ENCODE measurements at regions not wholly inside any gene's neighbourhood (a gene's known extent, or its start where the extent isn't known, plus 50 kb on each side); places are given as distances from the start of the nearest gene placed in this dataset.

GRCh38 chr9:120187758-120188157 lies 392.2 kb downstream of the CDK5RAP2 start:
- Histone ChIP-seq H3K79me2 (ENCODE audit: insufficient read depth, low read length) (no peaks in the 10 kb centered on the region), H3K27ac (ENCODE audit: low read depth, low read length) (no peak overlapping the region), H3K4me1 (ENCODE audit: insufficient read depth, low read length) (no peaks in the 10 kb centered on the region), H2AFZ (ENCODE audit: low read length) (no peak overlapping the region), H3K4me2 (ENCODE audit: insufficient read depth, low read length) (no peak overlapping the region), H3K36me3 (ENCODE audit: insufficient read depth, low read length) (no peaks in the 10 kb centered on the region), H3K27me3 (ENCODE audit: insufficient read depth, low read length) (no peaks in the 10 kb centered on the region), H3K4me3 (ENCODE audit: insufficient read depth, low read length) (no peak overlapping the region), H4K20me1 (ENCODE audit: insufficient read depth, low read length) (no peaks in the 10 kb centered on the region), H3K9me3 (ENCODE audit: low read depth, low read length) (no peaks in the 10 kb centered on the region)
- TF ChIP-seq, protein P1, sequence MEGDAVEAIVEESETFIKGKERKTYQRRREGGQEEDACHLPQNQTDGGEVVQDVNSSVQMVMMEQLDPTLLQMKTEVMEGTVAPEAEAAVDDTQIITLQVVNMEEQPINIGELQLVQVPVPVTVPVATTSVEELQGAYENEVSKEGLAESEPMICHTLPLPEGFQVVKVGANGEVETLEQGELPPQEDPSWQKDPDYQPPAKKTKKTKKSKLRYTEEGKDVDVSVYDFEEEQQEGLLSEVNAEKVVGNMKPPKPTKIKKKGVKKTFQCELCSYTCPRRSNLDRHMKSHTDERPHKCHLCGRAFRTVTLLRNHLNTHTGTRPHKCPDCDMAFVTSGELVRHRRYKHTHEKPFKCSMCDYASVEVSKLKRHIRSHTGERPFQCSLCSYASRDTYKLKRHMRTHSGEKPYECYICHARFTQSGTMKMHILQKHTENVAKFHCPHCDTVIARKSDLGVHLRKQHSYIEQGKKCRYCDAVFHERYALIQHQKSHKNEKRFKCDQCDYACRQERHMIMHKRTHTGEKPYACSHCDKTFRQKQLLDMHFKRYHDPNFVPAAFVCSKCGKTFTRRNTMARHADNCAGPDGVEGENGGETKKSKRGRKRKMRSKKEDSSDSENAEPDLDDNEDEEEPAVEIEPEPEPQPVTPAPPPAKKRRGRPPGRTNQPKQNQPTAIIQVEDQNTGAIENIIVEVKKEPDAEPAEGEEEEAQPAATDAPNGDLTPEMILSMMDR (IDR thresholded peaks at IDR 0.05; ENCODE audit: extremely low read depth, low read depth, low read length) = no peak
- no peak for DNase-seq (ENCODE audit: insufficient read length, low spot score, missing footprints)

DNA sequence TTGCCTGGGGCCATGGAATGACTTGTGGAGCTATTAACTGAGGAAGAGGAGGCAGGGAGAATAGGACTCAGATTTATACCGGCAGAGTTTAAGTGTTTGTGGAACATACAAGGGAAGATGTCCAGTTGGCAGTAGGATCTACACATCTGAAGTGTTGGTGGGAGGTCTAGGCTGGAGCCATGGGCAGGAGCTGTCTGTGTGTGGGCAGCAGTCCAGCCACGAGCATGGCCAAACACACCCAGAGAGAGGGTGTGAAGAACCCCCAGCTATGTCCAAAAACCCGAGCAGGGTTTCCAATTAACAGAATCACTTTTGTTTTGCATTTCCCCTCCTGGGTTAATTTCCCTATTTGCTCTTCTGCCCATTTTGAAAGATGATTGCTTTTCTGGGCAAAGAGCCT lies 393.7 kb downstream of the CDK5RAP2 start:
- Histone ChIP-seq H4K20me1 (ENCODE audit: insufficient read depth, low read length) (no peaks in the 10 kb centered on the region), H3K4me3 (ENCODE audit: insufficient read depth, low read length) (no peak overlapping the region), H3K36me3 (ENCODE audit: insufficient read depth, low read length) (no peaks in the 10 kb centered on the region), H2AFZ (ENCODE audit: low read length) (no peak overlapping the region), H3K27me3 (ENCODE audit: insufficient read depth, low read length) (no peaks in the 10 kb centered on the region), H3K27ac (ENCODE audit: low read depth, low read length) (no peak overlapping the region), H3K4me1 (ENCODE audit: insufficient read depth, low read length) (no peaks in the 10 kb centered on the region), H3K4me2 (ENCODE audit: insufficient read depth, low read length) (no peak overlapping the region), H3K9me3 (ENCODE audit: low read depth, low read length) (no peaks in the 10 kb centered on the region), H3K79me2 (ENCODE audit: insufficient read depth, low read length) (no peaks in the 10 kb centered on the region)
- DNase-seq (ENCODE audit: insufficient read length, low spot score, missing footprints) = no peak
- TF ChIP-seq, protein P1 (IDR thresholded peaks at IDR 0.05; ENCODE audit: extremely low read depth, low read depth, low read length) = no peak

DNA sequence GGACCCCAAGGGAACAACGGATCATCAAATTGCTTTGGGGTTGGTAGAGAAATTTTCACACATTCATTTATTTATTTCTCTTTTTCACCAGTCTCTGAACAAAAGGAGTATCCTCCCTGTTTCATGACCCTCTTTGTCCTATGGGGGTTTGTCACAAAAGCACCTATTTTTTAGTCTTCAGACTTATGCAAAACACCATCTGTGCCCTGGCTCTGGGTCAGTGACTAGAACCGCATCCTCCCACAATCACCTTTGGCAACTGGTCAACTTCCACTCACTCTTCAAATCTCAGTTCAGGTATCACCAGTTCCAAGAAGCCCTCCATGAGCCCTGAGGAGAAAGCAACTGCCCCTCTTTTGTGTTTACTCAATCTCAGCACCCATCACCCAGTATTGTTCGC lies 395.7 kb downstream of the CDK5RAP2 start:
- Histone ChIP-seq H3K27ac (ENCODE audit: low read depth, low read length) (no peak overlapping the region), H2AFZ (ENCODE audit: low read length) (no peak overlapping the region), H3K4me1 (ENCODE audit: insufficient read depth, low read length) (no peaks in the 10 kb centered on the region), H3K79me2 (ENCODE audit: insufficient read depth, low read length) (no peaks in the 10 kb centered on the region), H4K20me1 (ENCODE audit: insufficient read depth, low read length) (no peaks in the 10 kb centered on the region), H3K36me3 (ENCODE audit: insufficient read depth, low read length) (no peaks in the 10 kb centered on the region), H3K9me3 (ENCODE audit: low read depth, low read length) (no peaks in the 10 kb centered on the region), H3K4me2 (ENCODE audit: insufficient read depth, low read length) (no peak overlapping the region), H3K4me3 (ENCODE audit: insufficient read depth, low read length) (no peak overlapping the region), H3K27me3 (ENCODE audit: insufficient read depth, low read length) (no peaks in the 10 kb centered on the region)
- no peak for DNase-seq (ENCODE audit: insufficient read length, low spot score, missing footprints)
- TF ChIP-seq, protein P1 (IDR thresholded peaks at IDR 0.05; ENCODE audit: extremely low read depth, low read depth, low read length) = no peak

GRCh38 chr9:120183615-120184014 lies 396.4 kb downstream of the CDK5RAP2 start:
- Histone ChIP-seq H2AFZ (ENCODE audit: low read length) (no peak overlapping the region), H3K4me2 (ENCODE audit: insufficient read depth, low read length) (no peak overlapping the region), H3K4me1 (ENCODE audit: insufficient read depth, low read length) (no peaks in the 10 kb centered on the region), H3K4me3 (ENCODE audit: insufficient read depth, low read length) (no peak overlapping the region), H3K27me3 (ENCODE audit: insufficient read depth, low read length) (no peaks in the 10 kb centered on the region), H3K36me3 (ENCODE audit: insufficient read depth, low read length) (no peaks in the 10 kb centered on the region), H3K27ac (ENCODE audit: low read depth, low read length) (no peak overlapping the region), H4K20me1 (ENCODE audit: insufficient read depth, low read length) (no peaks in the 10 kb centered on the region), H3K79me2 (ENCODE audit: insufficient read depth, low read length) (no peaks in the 10 kb centered on the region), H3K9me3 (ENCODE audit: low read depth, low read length) (no peaks in the 10 kb centered on the region)
- DNase-seq (ENCODE audit: insufficient read length, low spot score, missing footprints) = no peak
- TF ChIP-seq, protein P1 (IDR thresholded peaks at IDR 0.05; ENCODE audit: extremely low read depth, low read depth, low read length) = no peak

Data from osteoblast (primary cell).